Esophagus squamous epithelium (tissue), 5 donors: ENCODE measurements at regions not wholly inside any gene's neighbourhood (a gene's known extent, or its start where the extent isn't known, plus 50 kb on each side); places are given as distances from the start of the nearest gene placed in this dataset.

ENCODE experiments used
- DNase-seq: peaks from one replicate; lab custom pipeline; 2025; lab: John Stamatoyannopoulos, UW
- H3K27ac ChIP-seq, 4 donors: fragments of 200-600 bp; sonication (generic); one replicate each; pipeline ENCODE4 v1.5.1; 2016 to 2019; ENCODE audit warnings: mild to moderate bottlenecking in 1 of 4
- H3K27me3 ChIP-seq, 4 donors: fragments of 200-600 bp; sonication (generic); 1 replicate in 3 of 4; 2 replicates in 1 of 4; pipeline versions ENCODE4 v1.5.1 to v1.6.0; 2017 to 2021; ENCODE audit warnings: antibody characterized with exemption in 1 of 4
- H3K36me3 ChIP-seq, 3 donors: fragments of 200-600 bp; sonication (generic); one replicate each; pipeline ENCODE4 v1.5.1; 2016 to 2019
- H3K4me1 ChIP-seq, 3 donors: fragments of 200-600 bp; sonication (generic); one replicate each; pipeline ENCODE4 v1.5.1; 2017 to 2019
- H3K4me3 ChIP-seq, 4 donors: fragments of 200-600 bp; sonication (generic); 1 replicate in 3 of 4; 2 replicates in 1 of 4; pipeline ENCODE4 v1.5.1; 2016 to 2019; ENCODE audit warnings: mild to moderate bottlenecking in 2 of 4, moderate library complexity in 1 of 4
- H3K9me3 ChIP-seq, 3 donors: fragments of 200-600 bp; sonication (generic); one replicate each; pipeline ENCODE4 v1.5.1; 2016 to 2019
- CTCF ChIP-seq, 6 experiments: fragments of 450-650 bp in 4 of 6; fragments of 200-600 bp in 2 of 6; sonication (generic) in 2 of 6; IDR thresholded peaks; one replicate each; pipeline ENCODE4 v1.5.1; 2016 to 2019; ENCODE audit warnings: antibody characterized with exemption in 6 of 6, mild to moderate bottlenecking in 4 of 6, moderate library complexity in 4 of 6
- POLR2A ChIP-seq, 4 donors: fragments of 450-650 bp; IDR thresholded peaks; one replicate each; pipeline ENCODE4 v1.6.1; 2017; ENCODE audit warnings: antibody characterized with exemption in 4 of 4, mild to moderate bottlenecking in 4 of 4, moderate library complexity in 3 of 4
- WGBS, 2 donors: methylation state at CpG; one replicate each; pipeline ENCODE4 v1.1.5; 2018; 5-methylcytosine and 5-hydroxymethylcytosine counted together
- intact Hi-C: fragments of 100-400 bp; cut with DNase I; formaldehyde crosslinking; loops from one replicate; pipeline ENCODE4 v1.15.0; 2022
- donor health status: DM: yes; HTN: yes; CAD: no.

GRCh38 chr9:80134487-80134886, 562.7 kb downstream of the TLE4 start:
- no peak overlapping the region for H3K4me3 ChIP-seq
- intact Hi-C loops = no loop called here
- no peaks in the 10 kb centered on the region for H3K27me3 ChIP-seq
- no peak for DNase-seq
- 69 to 72% methylated on average over 2 of the region's 2 CpGs for WGBS, 2 donors
- H3K9me3 ChIP-seq = no peaks in the 10 kb centered on the region
- H3K27ac ChIP-seq = no peak overlapping the region
- TF ChIP-seq POLR2A (IDR thresholded peaks at IDR 0.05) = no peak
- no peak for TF ChIP-seq CTCF (IDR thresholded peaks at IDR 0.05)
- no peaks in the 10 kb centered on the region for H3K36me3 ChIP-seq
- H3K4me1 ChIP-seq = no peaks in the 10 kb centered on the region

DNA sequence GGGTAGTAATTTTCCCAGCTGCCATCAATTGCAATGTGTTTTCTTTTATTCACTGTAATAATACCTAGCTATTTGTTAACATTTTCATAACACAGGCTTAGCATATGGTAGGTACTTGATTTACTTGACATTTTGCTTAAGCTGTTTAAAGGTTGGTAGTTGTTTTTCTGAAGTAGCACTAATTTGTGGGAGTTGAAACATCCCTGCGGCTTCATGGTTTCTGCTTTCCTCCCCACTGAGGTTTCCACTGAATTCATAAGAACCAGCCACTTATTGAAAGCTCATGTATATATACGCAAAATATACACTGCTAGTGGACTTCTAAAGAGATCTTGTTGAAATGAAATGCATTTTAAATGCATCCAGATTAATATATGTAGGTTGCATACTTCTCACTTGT, 559.9 kb downstream of the TLE4 start:
- intact Hi-C loops = no loop called here
- TF ChIP-seq CTCF (IDR thresholded peaks at IDR 0.05) (no peak), POLR2A (IDR thresholded peaks at IDR 0.05) (no peak)
- WGBS, 2 donors = 86 to 92% methylated on average over 2 of the region's 2 CpGs

GRCh38 chr9:80127920-80128319, 556.2 kb downstream of the TLE4 start:
- Histone ChIP-seq H3K4me1 (no peaks in the 10 kb centered on the region), H3K4me3 (no peak overlapping the region), H3K36me3 (no peaks in the 10 kb centered on the region), H3K27me3 (no peaks in the 10 kb centered on the region), H3K27ac (no peak overlapping the region), H3K9me3 (no peaks in the 10 kb centered on the region)
- WGBS, 2 donors = 81 to 86% methylated on average over 3 to 6 of the region's 6 CpGs
- TF ChIP-seq POLR2A (IDR thresholded peaks at IDR 0.05) (no peak), CTCF (IDR thresholded peaks at IDR 0.05) (no peak)
- intact Hi-C loops = no loop called here
- no peak for DNase-seq

More for the DNA sequence above, 559.9 kb downstream of the TLE4 start:
- H3K27me3 ChIP-seq = no peaks in the 10 kb centered on the region
- H3K9me3 ChIP-seq = no peaks in the 10 kb centered on the region
- no peaks in the 10 kb centered on the region for H3K4me1 ChIP-seq
- H3K4me3 ChIP-seq = no peak overlapping the region
- no peaks in the 10 kb centered on the region for H3K36me3 ChIP-seq
- DNase-seq = no peak
- H3K27ac ChIP-seq = no peak overlapping the region

GRCh38 chr9:80125731-80126264, 554.0 kb downstream of the TLE4 start:
- no peak for DNase-seq
- TF ChIP-seq CTCF (IDR thresholded peaks at IDR 0.05) = no peak
- no peak for TF ChIP-seq POLR2A (IDR thresholded peaks at IDR 0.05)
- Histone ChIP-seq H3K4me1 (no peaks in the 10 kb centered on the region), H3K36me3 (no peaks in the 10 kb centered on the region), H3K27ac (no peak overlapping the region), H3K27me3 (no peaks in the 10 kb centered on the region), H3K9me3 (no peaks in the 10 kb centered on the region), H3K4me3 (no peak overlapping the region)
- 79% methylated on average over 3 of the region's 3 CpGs for WGBS, 2 donors
- intact Hi-C loops = no loop called here

DNA sequence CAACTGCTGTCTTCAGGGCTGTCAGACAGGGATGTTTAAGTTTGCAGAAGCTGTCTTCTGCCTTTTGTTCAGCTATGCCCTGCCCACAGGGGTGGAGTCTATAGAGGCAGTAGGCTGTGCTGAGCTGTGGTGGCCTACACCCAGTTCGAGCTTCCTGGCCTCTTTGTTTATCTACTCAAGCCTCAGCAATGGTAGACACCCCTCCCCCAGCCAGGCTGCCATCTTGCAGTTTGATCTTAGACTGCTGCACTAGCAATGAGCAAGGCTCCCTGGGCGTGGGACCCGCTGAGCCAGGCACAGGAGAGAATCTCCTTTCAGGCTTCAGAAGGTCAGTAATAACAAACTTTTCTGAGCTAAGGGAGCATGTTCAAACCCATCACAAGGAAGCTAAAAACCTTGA, 545.3 kb downstream of the TLE4 start:
- Histone ChIP-seq H3K27me3 (no peaks in the 10 kb centered on the region), H3K36me3 (no peaks in the 10 kb centered on the region), H3K4me3 (no peak overlapping the region), H3K27ac (no peak overlapping the region), H3K4me1 (no peaks in the 10 kb centered on the region), H3K9me3 (peaks cover 0 to 10% (median 0%) of the 10 kb centered on the region in 3 donors)
- intact Hi-C loops = no loop called here
- 0% methylated on average over 1 of the region's 3 CpGs; no CpG with 5 or more reads in 1 of the 2 donors for WGBS, 2 donors
- no peak for DNase-seq
- TF ChIP-seq POLR2A (IDR thresholded peaks at IDR 0.05) = no peak
- TF ChIP-seq CTCF (IDR thresholded peaks at IDR 0.05) = no peak
